Coronary artery (tissue), 2 donors: ENCODE measurements at regions not wholly inside any gene's neighbourhood (a gene's known extent, or its start where the extent isn't known, plus 50 kb on each side); places are given as distances from the start of the nearest gene placed in this dataset.

Experiments used
- DNase-seq: peaks from one replicate; pipeline ENCODE4 v3.0.0-alpha.2; 2017; ENCODE audit warnings: low spot score
- H3K27ac ChIP-seq, 2 donors: fragments of 200-600 bp; sonication (generic); one replicate each; pipeline ENCODE4 v1.5.1; 2016 to 2019
- H3K4me3 ChIP-seq: fragments of 200-600 bp; sonication (generic); 2 replicates; pipeline ENCODE4 v1.5.1; 2016; ENCODE audit warnings: mild to moderate bottlenecking, moderate library complexity
- CTCF ChIP-seq: fragments of 200-600 bp; sonication (generic); IDR thresholded peaks from one replicate; pipeline ENCODE4 v1.5.1; 2019; ENCODE audit warnings: antibody characterized with exemption

DNA sequence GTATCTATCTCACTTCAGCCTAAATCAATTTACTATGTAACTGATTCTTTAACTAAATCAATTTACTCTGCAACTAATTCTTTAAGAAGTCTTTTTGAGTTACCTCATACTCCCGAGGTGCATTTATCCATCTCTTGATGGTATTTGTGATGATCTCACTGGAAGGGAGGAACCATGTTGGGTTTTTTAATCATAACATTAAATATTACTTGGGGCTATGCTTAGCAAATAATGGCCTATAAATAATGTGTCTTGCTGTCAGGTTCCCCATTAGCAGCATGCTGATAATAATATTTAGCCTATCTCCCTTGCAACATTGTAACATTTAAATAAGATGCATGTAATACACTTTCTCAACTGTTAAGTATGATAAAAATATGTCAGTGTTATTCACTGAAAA is 411.3 kb downstream of the SLITRK1 start:
- DNase-seq: no peak
- TF ChIP-seq CTCF: no peak
- H3K27ac ChIP-seq: no peak overlapping the region
- H3K4me3 ChIP-seq: no peak overlapping the region

- no peak for DNase-seq
- Histone ChIP-seq H3K4me3 (no peak overlapping the region), H3K27ac (no peak overlapping the region)
- no peak for TF ChIP-seq CTCF
Observed at GRCh38 chr13:83470133-83470797, 412.0 kb downstream of the SLITRK1 start.

- DNase-seq: no peak
- no peak overlapping the region for H3K27ac ChIP-seq
- no peak overlapping the region for H3K4me3 ChIP-seq
- TF ChIP-seq CTCF: no peak
Observed at GRCh38 chr13:83453723-83454122, 428.6 kb downstream of the SLITRK1 start.

GRCh38 chr13:83453300-83453699 is 429.0 kb downstream of the SLITRK1 start:
- Histone ChIP-seq H3K4me3 (no peak overlapping the region), H3K27ac (no peak overlapping the region)
- TF ChIP-seq CTCF: no peak
- DNase-seq: no peak

GRCh38 chr13:83452292-83452950 is 429.9 kb downstream of the SLITRK1 start:
- no peak for TF ChIP-seq CTCF
- no peak overlapping the region for H3K27ac ChIP-seq
- no peak overlapping the region for H3K4me3 ChIP-seq
- DNase-seq: no peak

GRCh38 chr13:83450591-83450990 is 431.7 kb downstream of the SLITRK1 start:
- no peak for DNase-seq
- no peak overlapping the region for H3K4me3 ChIP-seq
- TF ChIP-seq CTCF: no peak
- no peak overlapping the region for H3K27ac ChIP-seq
